ENCODE measurements at regions not wholly inside any gene's neighbourhood (a gene's known extent, or its start where the extent isn't known, plus 50 kb on each side); places are given as distances from the start of the nearest gene placed in this dataset.
"Not testable (repeated sequence)": the region's sequence is repeated elsewhere in the genome, so short reads cannot be mapped to it uniquely, and the experiment has no call there.

GRCh38 chr13:21304256-21304655 is 127.8 kb downstream of the MRPL57 start:
- no peak for DNase-seq (ENCODE audit: low read depth in 1 of 2, low spot score in 1 of 2)
- Histone ChIP-seq H3K27ac (replicated peaks) (no peak overlapping the region), H3K27me3 (ENCODE audit: insufficient read depth, poor library complexity, severe bottlenecking) (no peaks in the 10 kb centered on the region), H3K4me3 (replicated peaks; ENCODE audit: insufficient read depth, low read length) (no peak overlapping the region)
- no peak for TF ChIP-seq SPI1 (IDR thresholded peaks at IDR 0.05; ENCODE audit: borderline replicate concordance, low read depth)
- TF ChIP-seq CTCF (IDR thresholded peaks at IDR 0.05; ENCODE audit: insufficient read depth, low read length): no peak
- no peak for TF ChIP-seq REST (IDR thresholded peaks at IDR 0.05; ENCODE audit: insufficient replicate concordance, low read depth)
- TF ChIP-seq GABPA (IDR thresholded peaks at IDR 0.05; ENCODE audit: low read depth): no peak

GRCh38 chr13:21306300-21307073 is 130.0 kb downstream of the MRPL57 start:
- H3K27ac ChIP-seq (replicated peaks); H3K27me3 ChIP-seq (ENCODE audit: insufficient read depth, poor library complexity, severe bottlenecking); DNase-seq (ENCODE audit: low read depth in 1 of 2, low spot score in 1 of 2); H3K4me3 ChIP-seq (replicated peaks; ENCODE audit: insufficient read depth, low read length): not testable (repeated sequence)

GRCh38 chr13:21307158-21307557 is 130.7 kb downstream of the MRPL57 start:
- DNase-seq (ENCODE audit: low read depth in 1 of 2, low spot score in 1 of 2); H3K27ac ChIP-seq (replicated peaks); H3K27me3 ChIP-seq (ENCODE audit: insufficient read depth, poor library complexity, severe bottlenecking); H3K4me3 ChIP-seq (replicated peaks; ENCODE audit: insufficient read depth, low read length): not testable (repeated sequence)

- no peak for TF ChIP-seq GABPA (IDR thresholded peaks at IDR 0.05; ENCODE audit: low read depth)
- no peak for TF ChIP-seq POLR2AphosphoS5 (IDR thresholded peaks at IDR 0.05; ENCODE audit: low read depth)
- no peak for TF ChIP-seq CTCF (IDR thresholded peaks at IDR 0.05; ENCODE audit: insufficient read depth, low read length)
- TF ChIP-seq REST (IDR thresholded peaks at IDR 0.05; ENCODE audit: insufficient replicate concordance, low read depth): no peak
- TF ChIP-seq SPI1 (IDR thresholded peaks at IDR 0.05; ENCODE audit: borderline replicate concordance, low read depth): no peak
- DNase-seq (ENCODE audit: low read depth in 1 of 2, low spot score in 1 of 2): no peak
- Histone ChIP-seq H3K27ac (replicated peaks) (no peak overlapping the region), H3K27me3 (ENCODE audit: insufficient read depth, poor library complexity, severe bottlenecking) (no peaks in the 10 kb centered on the region), H3K4me3 (replicated peaks; ENCODE audit: insufficient read depth, low read length) (no peak overlapping the region)
Measured at GRCh38 chr13:21308906-21309305, 132.4 kb downstream of the MRPL57 start.

- TF ChIP-seq CTCF (IDR thresholded peaks at IDR 0.05; ENCODE audit: insufficient read depth, low read length): no peak
- TF ChIP-seq POLR2AphosphoS5 (IDR thresholded peaks at IDR 0.05; ENCODE audit: low read depth): no peak
- TF ChIP-seq SPI1 (IDR thresholded peaks at IDR 0.05; ENCODE audit: borderline replicate concordance, low read depth): no peak
- TF ChIP-seq REST (IDR thresholded peaks at IDR 0.05; ENCODE audit: insufficient replicate concordance, low read depth): no peak
- no peak for TF ChIP-seq GABPA (IDR thresholded peaks at IDR 0.05; ENCODE audit: low read depth)
- DNase-seq (ENCODE audit: low read depth in 1 of 2, low spot score in 1 of 2): no peak
- Histone ChIP-seq H3K4me3 (replicated peaks; ENCODE audit: insufficient read depth, low read length) (no peak overlapping the region), H3K27ac (replicated peaks) (no peak overlapping the region), H3K27me3 (ENCODE audit: insufficient read depth, poor library complexity, severe bottlenecking) (no peaks in the 10 kb centered on the region)
Measured at GRCh38 chr13:21309542-21310172, 133.2 kb downstream of the MRPL57 start.

Measured in HL-60 (cell line).